Fibroblast of pulmonary artery (primary cell): ENCODE measurements at regions not wholly inside any gene's neighbourhood (a gene's known extent, or its start where the extent isn't known, plus 50 kb on each side); places are given as distances from the start of the nearest gene placed in this dataset.

ENCODE experiments used
- DNase-seq: peaks from one replicate; pipeline ENCODE4 v3.0.0-alpha.2; 2010; ENCODE audit warnings: low read depth
- H3K4me3 ChIP-seq: replicated peaks from 2 replicates; pipeline ENCODE4 v1.5.1; 2011; ENCODE audit warnings: low read depth, mild to moderate bottlenecking, control low read depth, low read length, moderate library complexity
- CTCF ChIP-seq: IDR thresholded peaks from 2 replicates; pipeline ENCODE4 v1.5.1; 2011; ENCODE audit warnings: mild to moderate bottlenecking, control low read depth, low read length, inconsistent platforms; ENCODE audit errors: missing control alignments

GRCh38 chr2:54381293-54381692 lies 74.8 kb upstream of the SPTBN1 start:
- no peak overlapping the region for H3K4me3 ChIP-seq
- no peak for TF ChIP-seq CTCF
- no peak for DNase-seq

GRCh38 chr2:54382601-54383000 lies 73.5 kb upstream of the SPTBN1 start:
- no peak for TF ChIP-seq CTCF
- no peak for DNase-seq
- H3K4me3 ChIP-seq, result no peak overlapping the region

GRCh38 chr2:54384301-54385203 lies 71.6 kb upstream of the SPTBN1 start:
- no peak for TF ChIP-seq CTCF
- DNase-seq, result no peak
- no peak overlapping the region for H3K4me3 ChIP-seq

GRCh38 chr2:54385271-54385670 lies 70.9 kb upstream of the SPTBN1 start:
- H3K4me3 ChIP-seq, result no peak overlapping the region
- no peak for DNase-seq
- no peak for TF ChIP-seq CTCF

GRCh38 chr2:54386585-54386984 lies 69.5 kb upstream of the SPTBN1 start:
- no peak overlapping the region for H3K4me3 ChIP-seq
- TF ChIP-seq CTCF, result no peak
- DNase-seq, result no peak

- no peak for TF ChIP-seq CTCF
- H3K4me3 ChIP-seq, result no peak overlapping the region
- DNase-seq, result peak; percentile 77
Observed at GRCh38 chr2:54387059-54387991, 68.8 kb upstream of the SPTBN1 start.
